ENCODE measurements at regions not wholly inside any gene's neighbourhood (a gene's known extent, or its start where the extent isn't known, plus 50 kb on each side); places are given as distances from the start of the nearest gene placed in this dataset.
"Not testable (repeated sequence)": the region's sequence is repeated elsewhere in the genome, so short reads cannot be mapped to it uniquely, and the experiment has no call there.

DNA sequence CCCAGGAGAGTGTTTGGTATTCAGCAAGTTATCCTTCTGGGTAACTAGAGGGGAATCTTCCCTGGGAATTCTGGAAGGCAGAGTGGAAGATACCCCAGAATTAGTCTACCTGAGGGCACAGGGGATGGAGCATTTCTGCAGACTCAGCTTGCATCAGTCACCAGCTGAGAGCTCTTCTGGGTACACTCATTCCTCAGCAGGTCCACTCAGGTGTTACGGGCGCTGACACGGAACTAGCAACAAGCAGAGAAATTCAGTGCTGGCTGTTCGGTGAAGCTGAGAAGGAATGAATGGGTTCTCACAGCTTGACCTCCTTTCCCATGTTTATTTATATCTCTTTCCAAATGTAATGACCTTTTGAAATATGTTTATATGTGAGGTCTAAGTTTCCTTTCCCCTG lies 106.0 kb upstream of the PNPLA4 start:
- in situ Hi-C loops (cut with MboI; ENCODE audit: low pct_unique_long_range_greater_than_20kb, low sequenced_read_pairs): no loop called here
- DNase-seq: no peak

- in situ Hi-C loops (cut with MboI; ENCODE audit: low pct_unique_long_range_greater_than_20kb, low sequenced_read_pairs): no loop called here
- no peak for DNase-seq
These were observed 103.1 kb upstream of the PNPLA4 start for GRCh38 chrX:8030361-8030760.

GRCh38 chrX:8027827-8028226 lies 100.6 kb upstream of the PNPLA4 start:
- no peak for DNase-seq
- in situ Hi-C loops (cut with MboI; ENCODE audit: low pct_unique_long_range_greater_than_20kb, low sequenced_read_pairs): no loop called here

DNA sequence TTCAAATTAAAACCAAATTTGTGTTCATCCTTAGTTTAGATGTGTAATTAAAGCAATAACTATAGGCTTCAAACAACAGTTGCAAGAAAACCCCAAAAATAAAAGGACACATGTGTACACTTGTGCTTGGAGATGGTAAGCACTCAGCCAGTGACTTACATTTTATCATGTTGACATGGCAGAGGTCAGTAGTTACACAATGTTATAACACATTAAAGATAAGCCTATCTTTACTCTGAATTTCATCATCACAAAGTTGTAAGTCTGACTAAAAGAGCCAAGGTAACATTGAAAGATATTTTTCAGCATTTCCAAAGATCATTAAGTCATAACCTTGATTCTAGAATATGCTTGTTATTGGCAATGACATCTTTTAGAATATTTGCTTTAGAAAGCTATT lies 98.5 kb upstream of the PNPLA4 start:
- in situ Hi-C loops (cut with MboI; ENCODE audit: low pct_unique_long_range_greater_than_20kb, low sequenced_read_pairs): no loop called here

DNA sequence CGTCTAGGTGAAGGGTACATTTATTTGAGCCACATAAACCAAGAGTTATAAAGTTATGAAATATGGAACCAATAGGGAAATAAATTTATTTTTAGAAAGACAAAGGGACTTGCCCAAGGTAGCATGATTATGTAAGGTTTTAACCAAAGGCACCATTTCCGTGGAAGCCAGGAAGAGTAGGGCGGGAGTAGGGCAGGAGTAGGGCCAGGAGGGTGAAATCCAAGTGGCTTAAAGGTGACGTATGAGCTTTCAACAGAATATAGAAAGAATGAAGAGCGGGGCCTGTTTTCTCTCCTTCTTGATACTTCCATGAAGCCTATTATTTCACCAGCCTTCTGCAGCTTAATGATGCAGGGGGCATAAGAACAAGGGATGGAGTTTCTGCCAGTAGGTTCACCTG lies 91.7 kb upstream of the PNPLA4 start:
- no peak for DNase-seq
- in situ Hi-C loops (cut with MboI; ENCODE audit: low pct_unique_long_range_greater_than_20kb, low sequenced_read_pairs): no loop called here

More for the DNA sequence above, 98.5 kb upstream of the PNPLA4 start:
- no peak for DNase-seq

GRCh38 chrX:8010105-8010504 lies 82.9 kb upstream of the PNPLA4 start:
- in situ Hi-C loops (cut with MboI; ENCODE audit: low pct_unique_long_range_greater_than_20kb, low sequenced_read_pairs): no loop called here
- DNase-seq: no peak

GRCh38 chrX:8005678-8006347 lies 78.6 kb upstream of the PNPLA4 start:
- DNase-seq: no peak
- in situ Hi-C loops (cut with MboI; ENCODE audit: low pct_unique_long_range_greater_than_20kb, low sequenced_read_pairs): no loop called here

GRCh38 chrX:8003147-8003883 lies 76.1 kb upstream of the PNPLA4 start:
- no peak for DNase-seq
- in situ Hi-C loops (cut with MboI; ENCODE audit: low pct_unique_long_range_greater_than_20kb, low sequenced_read_pairs): no loop called here

GRCh38 chrX:7996851-7997250 lies 69.6 kb upstream of the PNPLA4 start:
- no peak for DNase-seq
- in situ Hi-C loops (cut with MboI; ENCODE audit: low pct_unique_long_range_greater_than_20kb, low sequenced_read_pairs): no loop called here

DNA sequence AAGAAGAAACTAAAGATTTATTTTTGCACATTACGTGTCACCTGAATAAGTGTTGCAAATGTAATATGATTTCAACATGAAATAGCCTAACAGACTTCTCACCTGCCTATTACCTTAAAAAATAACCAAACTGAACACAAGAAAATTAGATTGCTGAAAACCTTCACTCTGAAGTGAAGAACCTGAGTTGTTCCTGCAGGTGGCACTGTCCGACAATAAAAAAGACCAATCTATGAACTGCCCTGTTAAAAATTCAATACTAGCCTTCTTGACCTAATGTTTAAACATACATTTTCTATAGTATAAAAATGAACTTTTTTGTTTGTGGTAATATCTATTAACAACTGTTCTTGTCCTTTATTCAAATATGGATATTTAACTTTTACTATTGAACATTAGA lies 69.2 kb upstream of the PNPLA4 start:
- peak; percentile 57 for DNase-seq
- in situ Hi-C loops (cut with MboI; ENCODE audit: low pct_unique_long_range_greater_than_20kb, low sequenced_read_pairs): no loop called here

- in situ Hi-C loops (cut with MboI; ENCODE audit: low pct_unique_long_range_greater_than_20kb, low sequenced_read_pairs): no loop called here
- no peak for DNase-seq
These were observed 66.7 kb upstream of the PNPLA4 start for GRCh38 chrX:7993873-7994272.

GRCh38 chrX:7988013-7988759 lies 61.0 kb upstream of the PNPLA4 start:
- in situ Hi-C loops (cut with MboI; ENCODE audit: low pct_unique_long_range_greater_than_20kb, low sequenced_read_pairs); DNase-seq: not testable (repeated sequence)

- in situ Hi-C loops (cut with MboI; ENCODE audit: low pct_unique_long_range_greater_than_20kb, low sequenced_read_pairs): no loop called here
- peak; percentile 11 for DNase-seq
These were observed 60.2 kb upstream of the PNPLA4 start for GRCh38 chrX:7987160-7988012.

DNA sequence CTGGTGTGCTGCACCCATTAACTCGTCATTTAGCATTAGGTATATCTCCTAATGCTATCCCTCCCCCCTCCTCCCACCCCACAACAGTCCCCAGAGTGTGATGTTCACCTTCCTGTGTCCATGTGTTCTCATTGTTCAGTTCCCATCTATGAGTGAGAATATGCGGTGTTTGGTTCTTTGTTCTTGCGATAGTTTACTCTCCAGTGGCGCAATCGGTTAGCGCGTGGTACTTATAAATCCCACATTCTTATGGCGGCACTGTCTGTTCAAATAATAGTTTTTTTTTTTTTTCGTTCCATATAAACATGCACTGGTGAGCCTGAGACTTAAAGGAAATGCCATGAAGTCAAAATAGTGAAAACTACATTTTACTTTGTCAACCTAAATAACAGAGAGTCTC lies 59.5 kb upstream of the PNPLA4 start:
- in situ Hi-C loops (cut with MboI; ENCODE audit: low pct_unique_long_range_greater_than_20kb, low sequenced_read_pairs); DNase-seq: not testable (repeated sequence)

GRCh38 chrX:7985568-7985967 lies 58.4 kb upstream of the PNPLA4 start:
- in situ Hi-C loops (cut with MboI; ENCODE audit: low pct_unique_long_range_greater_than_20kb, low sequenced_read_pairs): no loop called here

DNA sequence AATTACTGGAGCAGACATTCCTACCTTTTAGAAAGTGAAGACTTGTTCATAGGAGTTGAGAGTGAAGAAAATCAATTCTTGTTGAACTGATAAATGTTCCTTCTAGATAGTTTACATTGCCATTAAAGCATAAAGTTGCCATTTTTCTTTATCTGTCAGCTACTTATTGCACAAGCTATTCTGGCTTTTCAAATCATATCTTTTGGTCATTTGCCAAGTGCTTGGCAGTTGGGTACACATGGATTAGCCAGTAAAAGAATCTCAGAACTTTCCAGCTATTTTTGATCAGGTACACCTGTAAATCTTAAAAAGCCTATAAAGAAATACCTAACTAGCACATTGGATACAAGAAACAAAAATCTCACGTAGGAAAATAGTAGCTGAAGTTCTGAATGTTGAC lies 56.4 kb upstream of the PNPLA4 start:
- in situ Hi-C loops (cut with MboI; ENCODE audit: low pct_unique_long_range_greater_than_20kb, low sequenced_read_pairs): no loop called here
- DNase-seq: no peak

More at GRCh38 chrX:7985568-7985967, 58.4 kb upstream of the PNPLA4 start:
- DNase-seq: no peak
